ENCODE measurements at regions not wholly inside any gene's neighbourhood (a gene's known extent, or its start where the extent isn't known, plus 50 kb on each side); places are given as distances from the start of the nearest gene placed in this dataset.
"Not testable (repeated sequence)": the region's sequence is repeated elsewhere in the genome, so short reads cannot be mapped to it uniquely, and the experiment has no call there.

- FAIRE-seq: no peak
Observed at GRCh38 chr1:74847715-74848114, 114.8 kb downstream of the TYW3 start.

GRCh38 chr1:74853756-74854155 lies 120.8 kb downstream of the TYW3 start:
- WGBS, 3 donors: 73 to 81% (median 76%) methylated on average over 3 of the region's 3 CpGs
- no peaks in the 10 kb centered on the region for H3K36me3 ChIP-seq (ENCODE audit: control insufficient read depth in 3 of 3, insufficient read depth in 2 of 3, low read depth in 1 of 3, low read length in 3 of 3)
- no peak overlapping the region for H3K27ac ChIP-seq (ENCODE audit: low read depth in 1 of 3, low read length in 2 of 3)
- no peak for FAIRE-seq
- no peak for DNase-seq
- H3K27me3 ChIP-seq (ENCODE audit: control insufficient read depth in 3 of 3, insufficient read depth in 3 of 3, low read length in 3 of 3): no peaks in the 10 kb centered on the region
- no peaks in the 10 kb centered on the region for H3K9me3 ChIP-seq (ENCODE audit: control insufficient read depth in 2 of 2, insufficient read depth in 1 of 2, low read depth in 1 of 2, low read length in 1 of 2)
- H3K4me1 ChIP-seq (ENCODE audit: control insufficient read depth in 3 of 3, insufficient read depth in 2 of 3, low read depth in 1 of 3, low read length in 2 of 3): no peaks in the 10 kb centered on the region
- H3K4me3 ChIP-seq (ENCODE audit: low read depth in 1 of 3, low read length in 3 of 3): no peak overlapping the region

More at GRCh38 chr1:74847715-74848114, 114.8 kb downstream of the TYW3 start:
- Histone ChIP-seq H3K4me3 (ENCODE audit: low read depth in 1 of 3, low read length in 3 of 3) (no peak overlapping the region), H3K27ac (ENCODE audit: low read depth in 1 of 3, low read length in 2 of 3) (no peak overlapping the region), H3K27me3 (ENCODE audit: control insufficient read depth in 3 of 3, insufficient read depth in 3 of 3, low read length in 3 of 3) (no peaks in the 10 kb centered on the region), H3K36me3 (ENCODE audit: control insufficient read depth in 3 of 3, insufficient read depth in 2 of 3, low read depth in 1 of 3, low read length in 3 of 3) (no peaks in the 10 kb centered on the region), H3K9me3 (ENCODE audit: control insufficient read depth in 2 of 2, insufficient read depth in 1 of 2, low read depth in 1 of 2, low read length in 1 of 2) (no peaks in the 10 kb centered on the region), H3K4me1 (ENCODE audit: control insufficient read depth in 3 of 3, insufficient read depth in 2 of 3, low read depth in 1 of 3, low read length in 2 of 3) (no peaks in the 10 kb centered on the region)
- WGBS, 3 donors: 57 to 68% (median 58%) methylated on average over 3 of the region's 3 CpGs
- DNase-seq: no peak

GRCh38 chr1:74856174-74856573 lies 123.2 kb downstream of the TYW3 start:
- Histone ChIP-seq H3K4me1 (ENCODE audit: control insufficient read depth in 3 of 3, insufficient read depth in 2 of 3, low read depth in 1 of 3, low read length in 2 of 3) (no peaks in the 10 kb centered on the region), H3K36me3 (ENCODE audit: control insufficient read depth in 3 of 3, insufficient read depth in 2 of 3, low read depth in 1 of 3, low read length in 3 of 3) (no peaks in the 10 kb centered on the region), H3K9me3 (ENCODE audit: control insufficient read depth in 2 of 2, insufficient read depth in 1 of 2, low read depth in 1 of 2, low read length in 1 of 2) (no peaks in the 10 kb centered on the region), H3K4me3 (ENCODE audit: low read depth in 1 of 3, low read length in 3 of 3) (no peak overlapping the region), H3K27ac (ENCODE audit: low read depth in 1 of 3, low read length in 2 of 3) (no peak overlapping the region), H3K27me3 (ENCODE audit: control insufficient read depth in 3 of 3, insufficient read depth in 3 of 3, low read length in 3 of 3) (no peaks in the 10 kb centered on the region)
- no peak for DNase-seq
- FAIRE-seq: no peak
- WGBS, 3 donors: 53 to 63% (median 62%) methylated on average over 1 of the region's 1 CpG

- DNase-seq (no peak), FAIRE-seq (no peak)
- no peaks in the 10 kb centered on the region for H3K36me3 ChIP-seq (ENCODE audit: control insufficient read depth in 3 of 3, insufficient read depth in 2 of 3, low read depth in 1 of 3, low read length in 3 of 3)
- H3K27ac ChIP-seq (ENCODE audit: low read depth in 1 of 3, low read length in 2 of 3): no peak overlapping the region
- no peak overlapping the region for H3K4me3 ChIP-seq (ENCODE audit: low read depth in 1 of 3, low read length in 3 of 3)
- WGBS, 3 donors: 88 to 89% (median 88%) methylated on average over 6 of the region's 6 CpGs
- no peaks in the 10 kb centered on the region for H3K9me3 ChIP-seq (ENCODE audit: control insufficient read depth in 2 of 2, insufficient read depth in 1 of 2, low read depth in 1 of 2, low read length in 1 of 2)
- H3K4me1 ChIP-seq (ENCODE audit: control insufficient read depth in 3 of 3, insufficient read depth in 2 of 3, low read depth in 1 of 3, low read length in 2 of 3): no peaks in the 10 kb centered on the region
- no peaks in the 10 kb centered on the region for H3K27me3 ChIP-seq (ENCODE audit: control insufficient read depth in 3 of 3, insufficient read depth in 3 of 3, low read length in 3 of 3)
Observed at GRCh38 chr1:74857676-74858075, 124.7 kb downstream of the TYW3 start.

- Histone ChIP-seq H3K4me1 (ENCODE audit: control insufficient read depth in 3 of 3, insufficient read depth in 2 of 3, low read depth in 1 of 3, low read length in 2 of 3) (no peaks in the 10 kb centered on the region), H3K27me3 (ENCODE audit: control insufficient read depth in 3 of 3, insufficient read depth in 3 of 3, low read length in 3 of 3) (no peaks in the 10 kb centered on the region), H3K27ac (ENCODE audit: low read depth in 1 of 3, low read length in 2 of 3) (no peak overlapping the region), H3K4me3 (ENCODE audit: low read depth in 1 of 3, low read length in 3 of 3) (no peak overlapping the region), H3K9me3 (ENCODE audit: control insufficient read depth in 2 of 2, insufficient read depth in 1 of 2, low read depth in 1 of 2, low read length in 1 of 2) (no peaks in the 10 kb centered on the region), H3K36me3 (ENCODE audit: control insufficient read depth in 3 of 3, insufficient read depth in 2 of 3, low read depth in 1 of 3, low read length in 3 of 3) (no peaks in the 10 kb centered on the region)
- WGBS, 3 donors: 78 to 81% (median 79%) methylated on average over 5 of the region's 5 CpGs
- DNase-seq (no peak), FAIRE-seq (no peak)
Observed at GRCh38 chr1:74858136-74858535, 125.2 kb downstream of the TYW3 start.

GRCh38 chr1:74861867-74862266 lies 128.9 kb downstream of the TYW3 start:
- WGBS, 3 donors: 77 to 94% (median 90%) methylated on average over 1 of the region's 1 CpG
- H3K27ac ChIP-seq (ENCODE audit: low read depth in 1 of 3, low read length in 2 of 3): no peak overlapping the region
- H3K4me1 ChIP-seq (ENCODE audit: control insufficient read depth in 3 of 3, insufficient read depth in 2 of 3, low read depth in 1 of 3, low read length in 2 of 3): no peaks in the 10 kb centered on the region
- H3K4me3 ChIP-seq (ENCODE audit: low read depth in 1 of 3, low read length in 3 of 3): no peak overlapping the region
- FAIRE-seq (no peak), DNase-seq (no peak)
- no peaks in the 10 kb centered on the region for H3K36me3 ChIP-seq (ENCODE audit: control insufficient read depth in 3 of 3, insufficient read depth in 2 of 3, low read depth in 1 of 3, low read length in 3 of 3)
- peaks cover 0 to 6% of the 10 kb centered on the region in 2 donors for H3K9me3 ChIP-seq (ENCODE audit: control insufficient read depth in 2 of 2, insufficient read depth in 1 of 2, low read depth in 1 of 2, low read length in 1 of 2)
- H3K27me3 ChIP-seq (ENCODE audit: control insufficient read depth in 3 of 3, insufficient read depth in 3 of 3, low read length in 3 of 3): no peaks in the 10 kb centered on the region

GRCh38 chr1:74869702-74870101 lies 136.8 kb downstream of the TYW3 start:
- H3K27me3 ChIP-seq (ENCODE audit: control insufficient read depth in 3 of 3, insufficient read depth in 3 of 3, low read length in 3 of 3): no peaks in the 10 kb centered on the region
- no peak overlapping the region for H3K27ac ChIP-seq (ENCODE audit: low read depth in 1 of 3, low read length in 2 of 3)
- WGBS, 3 donors: 49 to 71% (median 50%) methylated on average over 1 of the region's 1 CpG
- DNase-seq: no peak
- peaks cover 1 to 17% of the 10 kb centered on the region in 2 donors for H3K9me3 ChIP-seq (ENCODE audit: control insufficient read depth in 2 of 2, insufficient read depth in 1 of 2, low read depth in 1 of 2, low read length in 1 of 2)
- no peaks in the 10 kb centered on the region for H3K4me1 ChIP-seq (ENCODE audit: control insufficient read depth in 3 of 3, insufficient read depth in 2 of 3, low read depth in 1 of 3, low read length in 2 of 3)
- H3K4me3 ChIP-seq (ENCODE audit: low read depth in 1 of 3, low read length in 3 of 3): no peak overlapping the region
- FAIRE-seq: no peak
- H3K36me3 ChIP-seq (ENCODE audit: control insufficient read depth in 3 of 3, insufficient read depth in 2 of 3, low read depth in 1 of 3, low read length in 3 of 3): no peaks in the 10 kb centered on the region

GRCh38 chr1:74877366-74877765 lies 144.4 kb downstream of the TYW3 start:
- not testable (repeated sequence) for H3K9me3 ChIP-seq (ENCODE audit: control insufficient read depth in 2 of 2, insufficient read depth in 1 of 2, low read depth in 1 of 2, low read length in 1 of 2); H3K4me1 ChIP-seq (ENCODE audit: control insufficient read depth in 3 of 3, insufficient read depth in 2 of 3, low read depth in 1 of 3, low read length in 2 of 3); FAIRE-seq

GRCh38 chr1:74895411-74895810 lies 162.5 kb downstream of the TYW3 start:
- 41 to 69% (median 60%) methylated on average over 3 of the region's 3 CpGs for WGBS, 3 donors
- DNase-seq (no peak), FAIRE-seq (no peak)
- H3K9me3 ChIP-seq (ENCODE audit: control insufficient read depth in 2 of 2, insufficient read depth in 1 of 2, low read depth in 1 of 2, low read length in 1 of 2): no peaks in the 10 kb centered on the region
- H3K27ac ChIP-seq (ENCODE audit: low read depth in 1 of 3, low read length in 2 of 3): no peak overlapping the region
- no peaks in the 10 kb centered on the region for H3K27me3 ChIP-seq (ENCODE audit: control insufficient read depth in 3 of 3, insufficient read depth in 3 of 3, low read length in 3 of 3)
- H3K36me3 ChIP-seq (ENCODE audit: control insufficient read depth in 3 of 3, insufficient read depth in 2 of 3, low read depth in 1 of 3, low read length in 3 of 3): no peaks in the 10 kb centered on the region
- H3K4me1 ChIP-seq (ENCODE audit: control insufficient read depth in 3 of 3, insufficient read depth in 2 of 3, low read depth in 1 of 3, low read length in 2 of 3): no peaks in the 10 kb centered on the region
- H3K4me3 ChIP-seq (ENCODE audit: low read depth in 1 of 3, low read length in 3 of 3): no peak overlapping the region

More at GRCh38 chr1:74877366-74877765, 144.4 kb downstream of the TYW3 start:
- H3K36me3 ChIP-seq (ENCODE audit: control insufficient read depth in 3 of 3, insufficient read depth in 2 of 3, low read depth in 1 of 3, low read length in 3 of 3); DNase-seq; H3K4me3 ChIP-seq (ENCODE audit: low read depth in 1 of 3, low read length in 3 of 3); H3K27me3 ChIP-seq (ENCODE audit: control insufficient read depth in 3 of 3, insufficient read depth in 3 of 3, low read length in 3 of 3); H3K27ac ChIP-seq (ENCODE audit: low read depth in 1 of 3, low read length in 2 of 3): not testable (repeated sequence)
- WGBS, 3 donors: 78 to 80% (median 80%) methylated on average over 14 of the region's 14 CpGs

All from small intestine (tissue), 7 donors.